HUES6 (cell line): ENCODE measurements at regions not wholly inside any gene's neighbourhood (a gene's known extent, or its start where the extent isn't known, plus 50 kb on each side); places are given as distances from the start of the nearest gene placed in this dataset.

Experiments used
- H3K27ac ChIP-seq: 2 replicates; pipeline ENCODE4 v1.7.0; 2013; ENCODE audit warnings: low read depth, mild to moderate bottlenecking, low read length, inconsistent platforms
- H3K27me3 ChIP-seq: 2 replicates; pipeline ENCODE4 v1.6.1; 2013; ENCODE audit warnings: low read length; ENCODE audit not compliant: control insufficient read depth, insufficient read depth
- H3K36me3 ChIP-seq: 2 replicates; pipeline ENCODE4 v1.6.1; 2013; ENCODE audit warnings: low read length; ENCODE audit not compliant: control insufficient read depth, insufficient read depth
- H3K4me1 ChIP-seq: 2 replicates; pipeline ENCODE4 v1.6.1; 2013; ENCODE audit warnings: low read length; ENCODE audit not compliant: control insufficient read depth, insufficient read depth
- H3K4me3 ChIP-seq: 2 replicates; pipeline ENCODE4 v1.5.1; 2013; ENCODE audit warnings: low read depth, low read length
- H3K9ac ChIP-seq: one replicate; pipeline ENCODE4 v1.6.1; 2013; ENCODE audit warnings: mild to moderate bottlenecking, low read length
- H3K9me3 ChIP-seq: 2 replicates; pipeline ENCODE4 v1.6.1; 2013; ENCODE audit warnings: low read depth, low read length; ENCODE audit not compliant: control insufficient read depth, insufficient read depth

- H3K4me1 ChIP-seq: peaks cover 18% of the 10 kb centered on the region
- no peaks in the 10 kb centered on the region for H3K9me3 ChIP-seq
- no peak overlapping the region for H3K9ac ChIP-seq
- H3K4me3 ChIP-seq: no peak overlapping the region
- no peaks in the 10 kb centered on the region for H3K27me3 ChIP-seq
- no peaks in the 10 kb centered on the region for H3K36me3 ChIP-seq
- H3K27ac ChIP-seq: no peak overlapping the region
Observed at GRCh38 chr5:120256376-120256775, 207.7 kb upstream of the PRR16 start.

DNA sequence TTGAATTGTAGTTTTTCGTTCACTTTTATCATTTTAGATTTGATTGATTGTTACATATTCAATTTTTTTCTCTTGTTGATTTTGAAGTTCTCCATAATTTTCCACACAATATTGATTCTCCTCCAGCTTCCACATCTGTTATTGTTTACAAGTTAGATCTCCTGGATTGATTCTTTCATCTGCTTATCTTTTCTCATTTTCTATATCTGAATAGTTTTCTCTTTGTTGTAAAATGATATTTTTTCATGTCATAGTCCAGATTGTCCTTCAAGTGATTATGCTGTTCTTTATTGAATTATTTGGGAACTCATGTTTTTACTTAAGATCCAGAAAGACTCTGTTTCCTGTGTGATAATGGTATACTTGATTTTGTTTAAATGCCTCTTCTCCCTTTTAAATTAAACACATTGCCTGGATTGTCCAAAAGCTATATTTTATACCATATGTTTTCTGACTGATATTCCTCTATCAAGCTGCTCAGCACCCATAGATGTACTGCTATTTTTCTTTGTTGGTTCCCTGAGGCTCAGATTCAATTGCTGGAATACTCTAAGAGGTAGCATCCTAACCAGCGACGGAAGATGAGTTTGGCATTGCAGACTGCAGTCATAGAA lies 206.6 kb upstream of the PRR16 start:
- H3K9ac ChIP-seq: no peak overlapping the region
- no peaks in the 10 kb centered on the region for H3K36me3 ChIP-seq
- no peaks in the 10 kb centered on the region for H3K9me3 ChIP-seq
- H3K27me3 ChIP-seq: no peaks in the 10 kb centered on the region
- no peak overlapping the region for H3K27ac ChIP-seq
- no peak overlapping the region for H3K4me3 ChIP-seq
- H3K4me1 ChIP-seq: peaks cover 18% of the 10 kb centered on the region

DNA sequence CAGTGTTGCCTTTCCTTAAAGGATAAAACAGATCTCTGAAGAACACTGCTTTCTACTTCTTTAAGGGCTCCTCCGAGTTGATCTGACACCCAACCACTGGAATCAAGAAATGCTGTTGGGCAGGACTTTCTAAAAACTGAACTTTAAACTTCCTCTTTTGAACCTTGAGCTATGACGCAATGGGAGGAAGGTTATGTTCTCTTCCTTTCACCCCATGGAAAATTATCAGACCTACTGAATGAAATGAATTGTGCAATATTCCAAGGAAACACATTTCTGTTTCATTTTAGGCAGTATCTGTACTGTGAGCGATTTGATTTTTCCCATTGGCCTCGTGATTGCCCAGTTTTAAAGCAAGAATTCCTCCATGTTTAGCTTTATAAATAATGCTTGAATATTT lies 206.0 kb upstream of the PRR16 start:
- Histone ChIP-seq H3K4me1 (peaks cover 18% of the 10 kb centered on the region), H3K9me3 (no peaks in the 10 kb centered on the region), H3K27ac (no peak overlapping the region), H3K9ac (no peak overlapping the region), H3K4me3 (no peak overlapping the region), H3K27me3 (no peaks in the 10 kb centered on the region), H3K36me3 (no peaks in the 10 kb centered on the region)

DNA sequence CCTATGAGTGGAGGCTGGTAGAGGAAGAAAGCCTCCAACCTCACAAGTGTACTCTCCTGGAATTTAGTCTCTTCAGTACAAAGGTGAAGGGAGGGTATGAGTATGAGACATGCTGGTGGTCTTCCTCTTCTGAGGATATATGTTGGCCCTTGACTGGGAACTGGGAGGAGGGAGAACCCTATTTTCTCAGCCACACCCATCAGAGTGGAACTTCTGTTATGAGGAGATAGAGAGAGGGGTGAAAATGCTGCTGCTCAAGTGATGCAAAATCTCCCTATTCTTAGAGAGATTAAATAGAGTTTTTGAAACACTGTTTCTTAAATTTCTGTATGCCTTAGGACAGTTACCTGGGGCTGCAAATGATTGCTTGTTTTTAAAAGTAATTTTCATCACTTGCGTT lies 203.4 kb upstream of the PRR16 start:
- Histone ChIP-seq H3K27me3 (no peaks in the 10 kb centered on the region), H3K4me3 (no peak overlapping the region), H3K36me3 (no peaks in the 10 kb centered on the region), H3K9me3 (no peaks in the 10 kb centered on the region), H3K9ac (no peak overlapping the region), H3K27ac (no peak overlapping the region), H3K4me1 (peaks cover 3% of the 10 kb centered on the region)

- H3K4me1 ChIP-seq: no peaks in the 10 kb centered on the region
- no peaks in the 10 kb centered on the region for H3K27me3 ChIP-seq
- H3K27ac ChIP-seq: no peak overlapping the region
- H3K36me3 ChIP-seq: no peaks in the 10 kb centered on the region
- no peak overlapping the region for H3K4me3 ChIP-seq
- no peaks in the 10 kb centered on the region for H3K9me3 ChIP-seq
- no peak overlapping the region for H3K9ac ChIP-seq
Observed at GRCh38 chr5:120270498-120270897, 193.6 kb upstream of the PRR16 start.

- H3K9me3 ChIP-seq: no peaks in the 10 kb centered on the region
- no peak overlapping the region for H3K4me3 ChIP-seq
Observed at GRCh38 chr5:120293796-120294195, 170.3 kb upstream of the PRR16 start.

DNA sequence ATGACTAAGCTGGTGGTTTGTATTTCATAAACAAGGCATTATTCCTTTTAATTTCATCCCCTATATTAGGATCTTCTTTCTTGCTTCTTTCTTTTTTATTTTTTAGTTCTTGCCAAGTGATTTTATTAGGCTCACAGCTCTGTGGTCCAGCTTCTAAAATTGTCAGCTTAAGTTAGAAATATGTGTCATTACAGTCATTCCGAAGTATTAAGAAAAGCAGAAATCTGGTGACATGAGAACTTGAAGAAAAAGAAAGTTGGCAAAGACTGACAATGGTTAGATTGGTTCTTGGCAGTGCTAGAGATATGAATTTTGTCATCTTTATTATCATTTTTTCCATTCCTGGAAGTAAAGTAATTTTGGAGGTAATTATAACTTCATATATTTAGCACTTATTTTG lies 166.5 kb upstream of the PRR16 start:
- no peaks in the 10 kb centered on the region for H3K4me1 ChIP-seq
- no peaks in the 10 kb centered on the region for H3K9me3 ChIP-seq
- H3K36me3 ChIP-seq: no peaks in the 10 kb centered on the region
- no peaks in the 10 kb centered on the region for H3K27me3 ChIP-seq
- no peak overlapping the region for H3K4me3 ChIP-seq
- no peak overlapping the region for H3K27ac ChIP-seq
- H3K9ac ChIP-seq: no peak overlapping the region

More at GRCh38 chr5:120293796-120294195, 170.3 kb upstream of the PRR16 start:
- no peaks in the 10 kb centered on the region for H3K4me1 ChIP-seq
- H3K27me3 ChIP-seq: no peaks in the 10 kb centered on the region
- H3K36me3 ChIP-seq: no peaks in the 10 kb centered on the region
- H3K9ac ChIP-seq: no peak overlapping the region
- H3K27ac ChIP-seq: no peak overlapping the region

DNA sequence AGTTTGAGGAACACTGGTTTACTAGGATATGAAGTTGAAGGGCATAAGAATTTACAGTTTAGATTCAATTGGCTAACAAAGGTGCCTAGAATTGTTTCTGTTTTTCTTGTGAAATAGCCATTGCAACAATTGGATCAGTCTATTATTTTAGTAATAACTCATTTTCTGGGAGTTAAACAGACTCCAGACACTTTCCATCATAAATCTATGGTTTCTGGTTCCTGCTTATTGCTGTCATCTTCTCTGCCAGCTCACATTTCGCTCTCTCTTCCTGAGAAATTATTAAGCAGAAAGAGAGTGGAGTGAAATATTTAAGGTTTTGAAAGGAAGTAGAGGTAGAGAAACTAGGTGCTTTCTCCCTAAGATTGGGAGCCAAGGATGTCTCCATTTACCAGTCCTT lies 165.1 kb upstream of the PRR16 start:
- no peaks in the 10 kb centered on the region for H3K4me1 ChIP-seq
- no peaks in the 10 kb centered on the region for H3K9me3 ChIP-seq
- H3K9ac ChIP-seq: no peak overlapping the region
- no peak overlapping the region for H3K27ac ChIP-seq
- H3K4me3 ChIP-seq: no peak overlapping the region
- H3K36me3 ChIP-seq: no peaks in the 10 kb centered on the region
- no peaks in the 10 kb centered on the region for H3K27me3 ChIP-seq

DNA sequence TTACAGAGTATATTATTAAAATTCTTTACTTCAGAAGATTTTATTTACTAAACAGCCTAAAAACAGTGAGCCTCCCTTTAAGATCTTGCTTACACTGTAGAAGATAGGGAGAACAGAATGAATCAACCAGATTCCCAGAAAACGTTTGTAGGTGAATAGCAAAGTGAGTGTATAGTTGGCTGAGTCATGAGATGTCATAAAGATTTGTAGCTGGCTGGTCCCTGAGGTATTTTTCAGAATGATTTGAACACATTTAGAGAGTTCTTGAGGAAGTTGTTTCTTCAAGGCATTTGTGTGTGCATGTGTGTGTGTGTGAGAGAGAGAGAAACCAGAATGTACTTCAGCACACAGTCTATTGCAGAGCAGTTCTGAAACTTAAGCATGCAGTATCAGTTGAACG lies 159.4 kb upstream of the PRR16 start:
- Histone ChIP-seq H3K36me3 (no peaks in the 10 kb centered on the region), H3K9me3 (no peaks in the 10 kb centered on the region), H3K9ac (no peak overlapping the region), H3K4me1 (no peaks in the 10 kb centered on the region), H3K4me3 (no peak overlapping the region), H3K27me3 (no peaks in the 10 kb centered on the region), H3K27ac (no peak overlapping the region)

GRCh38 chr5:120306303-120306702 lies 157.8 kb upstream of the PRR16 start:
- Histone ChIP-seq H3K27ac (no peak overlapping the region), H3K4me1 (no peaks in the 10 kb centered on the region)

DNA sequence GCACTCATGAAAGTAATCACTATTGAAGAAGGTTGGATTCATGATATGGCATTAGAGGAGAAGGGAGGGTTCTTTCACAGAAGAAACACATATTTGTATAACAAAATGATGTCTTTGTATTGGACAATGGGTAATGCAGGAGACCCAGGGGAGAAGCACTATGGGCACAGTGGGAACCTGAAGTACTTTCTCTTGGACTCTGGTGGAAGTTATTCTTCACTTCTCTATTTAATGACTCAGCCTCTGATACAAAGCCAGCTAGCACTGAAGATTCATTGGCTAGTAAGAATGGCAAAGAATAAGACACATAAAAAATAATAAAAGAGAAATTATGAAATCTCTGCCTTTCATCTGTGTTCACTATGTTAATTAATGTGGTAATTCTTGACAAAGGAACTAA lies 149.9 kb upstream of the PRR16 start:
- Histone ChIP-seq H3K27ac (no peak overlapping the region), H3K4me3 (no peak overlapping the region), H3K4me1 (no peaks in the 10 kb centered on the region), H3K36me3 (no peaks in the 10 kb centered on the region), H3K9me3 (no peaks in the 10 kb centered on the region), H3K9ac (no peak overlapping the region), H3K27me3 (no peaks in the 10 kb centered on the region)

More at GRCh38 chr5:120306303-120306702, 157.8 kb upstream of the PRR16 start:
- no peaks in the 10 kb centered on the region for H3K36me3 ChIP-seq
- H3K4me3 ChIP-seq: no peak overlapping the region
- no peaks in the 10 kb centered on the region for H3K27me3 ChIP-seq
- no peaks in the 10 kb centered on the region for H3K9me3 ChIP-seq
- H3K9ac ChIP-seq: no peak overlapping the region

GRCh38 chr5:120320626-120321025 lies 143.5 kb upstream of the PRR16 start:
- Histone ChIP-seq H3K9ac (no peak overlapping the region), H3K9me3 (no peaks in the 10 kb centered on the region), H3K27me3 (no peaks in the 10 kb centered on the region), H3K27ac (no peak overlapping the region), H3K4me3 (no peak overlapping the region), H3K36me3 (no peaks in the 10 kb centered on the region), H3K4me1 (no peaks in the 10 kb centered on the region)
